HCT116 (cell line): ENCODE measurements at regions not wholly inside any gene's neighbourhood (a gene's known extent, or its start where the extent isn't known, plus 50 kb on each side); places are given as distances from the start of the nearest gene placed in this dataset.
"Not testable (repeated sequence)": the region's sequence is repeated elsewhere in the genome, so short reads cannot be mapped to it uniquely, and the experiment has no call there.

Source experiments
- ATF3 ChIP-seq: IDR thresholded peaks from 2 replicates; pipeline ENCODE4 v1.6.1; 2012
- CBX3 ChIP-seq: IDR thresholded peaks from 2 replicates; pipeline ENCODE4 v1.6.1; 2012; ENCODE audit warnings: low read depth
- CTCF ChIP-seq, 3 experiments: fragments of 200-600 bp in 1 of 3; sonication (generic) in 1 of 3; IDR thresholded peaks in 2 of 3; conservative IDR thresholded peaks in 1 of 3; 2 replicates each; pipeline ENCODE4 v1.5.1; 2012 to 2017; ENCODE audit warnings: low read depth in 2 of 3, low read length in 2 of 3, antibody characterized with exemption in 1 of 3, borderline replicate concordance in 1 of 3, control low read depth in 1 of 3, mild to moderate bottlenecking in 1 of 3, mixed read lengths in 1 of 3, mixed run types in 1 of 3, moderate library complexity in 1 of 3; ENCODE audit not compliant: insufficient read depth in 1 of 3
- EGR1 ChIP-seq: IDR thresholded peaks from 2 replicates; pipeline ENCODE4 v1.6.1; 2012; ENCODE audit warnings: low read depth
- EZH2 ChIP-seq: fragments of 200-600 bp; sonication (generic); IDR thresholded peaks from 2 replicates; pipeline ENCODE4 v1.6.1; 2017; ENCODE audit warnings: antibody characterized with exemption, mixed run types
- POLR2AphosphoS5 ChIP-seq: IDR thresholded peaks from 2 replicates; pipeline ENCODE4 v1.6.1; 2011; ENCODE audit warnings: mild to moderate bottlenecking, low read depth, low read length, moderate library complexity
- REST ChIP-seq: IDR thresholded peaks from 2 replicates; pipeline ENCODE4 v1.6.1; 2012; ENCODE audit warnings: low read depth
- YY1 ChIP-seq: IDR thresholded peaks from 2 replicates; pipeline ENCODE4 v1.6.1; 2011; ENCODE audit warnings: low read length, low read depth, moderate library complexity, mild to moderate bottlenecking; ENCODE audit not compliant: insufficient replicate concordance; ENCODE audit errors: extremely low read depth

- TF ChIP-seq CTCF (IDR thresholded peaks at IDR 0.05 in 2 of 3, conservative IDR thresholded peaks at IDR 0.05 in 1 of 3; ENCODE audit: borderline replicate concordance in 1 of 3, insufficient read depth in 1 of 3, low read depth in 2 of 3, low read length in 2 of 3); YY1; POLR2AphosphoS5; ATF3; EZH2; CBX3; REST; EGR1: not testable (repeated sequence)
Measured at GRCh38 chr6:170055797-170056196, 235.1 kb downstream of the DLL1 start.
